ENCODE measurements at regions not wholly inside any gene's neighbourhood (a gene's known extent, or its start where the extent isn't known, plus 50 kb on each side); places are given as distances from the start of the nearest gene placed in this dataset.

- no peak for TF ChIP-seq CTCF (IDR thresholded peaks at IDR 0.05; ENCODE audit: unreplicated experiment)
- Mint-ChIP-seq H3K36me3 (no peaks in the 10 kb centered on the region), H3K4me3 (no peak overlapping the region), H3K9me3 (no peaks in the 10 kb centered on the region), H3K4me1 (peaks cover 16% of the 10 kb centered on the region), H3K27ac (no peak overlapping the region), H3K27me3 (ENCODE audit: low read depth) (no peaks in the 10 kb centered on the region)
- DNase-seq (ENCODE audit: low spot score in 2 of 2, unreplicated experiment in 2 of 2): no peak
Measured at GRCh38 chr16:65308506-65308905, 186.6 kb upstream of the CDH11 start.

DNA sequence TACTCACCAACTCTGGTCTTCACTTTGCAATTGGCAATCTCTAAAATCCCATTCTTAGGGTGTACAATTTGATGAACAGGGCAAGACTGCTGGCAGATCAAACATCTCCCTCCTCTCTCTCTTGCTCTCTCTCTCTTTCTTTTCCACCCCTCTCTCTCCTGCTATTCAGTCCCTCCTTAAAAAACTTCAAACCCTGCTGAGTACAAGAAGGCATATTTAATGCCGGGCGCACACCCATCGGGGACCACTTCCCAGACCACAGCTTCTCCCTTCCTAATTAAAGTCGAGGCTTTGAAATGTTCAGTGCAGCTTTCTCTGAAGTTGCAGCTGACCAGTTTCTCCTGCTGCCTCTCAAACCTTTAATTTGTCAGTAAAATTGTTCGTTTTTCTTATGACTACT lies 185.4 kb upstream of the CDH11 start:
- Mint-ChIP-seq H3K36me3 (no peaks in the 10 kb centered on the region), H3K4me3 (no peak overlapping the region), H3K4me1 (peaks cover 16% of the 10 kb centered on the region), H3K27ac (no peak overlapping the region), H3K27me3 (ENCODE audit: low read depth) (no peaks in the 10 kb centered on the region), H3K9me3 (peaks cover 9% of the 10 kb centered on the region)
- TF ChIP-seq CTCF (IDR thresholded peaks at IDR 0.05; ENCODE audit: unreplicated experiment): no peak
- no peak for DNase-seq (ENCODE audit: low spot score in 2 of 2, unreplicated experiment in 2 of 2)

DNA sequence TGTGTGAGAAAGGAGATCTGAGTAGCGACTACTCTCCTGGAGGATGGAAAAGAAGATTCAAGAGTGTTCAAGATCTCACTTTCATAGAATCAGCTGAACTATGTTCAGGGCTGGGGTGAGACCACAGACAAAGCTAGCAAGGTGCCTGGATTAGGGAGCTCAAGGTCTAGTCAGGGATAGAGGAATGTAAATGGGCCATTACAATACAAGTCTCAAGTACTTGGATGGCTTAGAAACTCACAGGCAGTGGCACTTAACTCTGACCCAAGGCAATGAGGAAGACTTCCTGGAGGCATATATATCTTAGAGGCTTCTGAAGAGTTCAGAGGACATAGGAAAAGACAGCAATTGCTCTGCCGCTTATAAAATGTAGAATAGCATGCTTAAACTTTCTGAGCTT lies 184.9 kb upstream of the CDH11 start:
- no peak for DNase-seq (ENCODE audit: low spot score in 2 of 2, unreplicated experiment in 2 of 2)
- Mint-ChIP-seq H3K36me3 (no peaks in the 10 kb centered on the region), H3K27me3 (ENCODE audit: low read depth) (no peaks in the 10 kb centered on the region), H3K4me3 (no peak overlapping the region), H3K9me3 (peaks cover 9% of the 10 kb centered on the region), H3K27ac (no peak overlapping the region), H3K4me1 (peaks cover 16% of the 10 kb centered on the region)
- TF ChIP-seq CTCF (IDR thresholded peaks at IDR 0.05; ENCODE audit: unreplicated experiment): no peak

DNA sequence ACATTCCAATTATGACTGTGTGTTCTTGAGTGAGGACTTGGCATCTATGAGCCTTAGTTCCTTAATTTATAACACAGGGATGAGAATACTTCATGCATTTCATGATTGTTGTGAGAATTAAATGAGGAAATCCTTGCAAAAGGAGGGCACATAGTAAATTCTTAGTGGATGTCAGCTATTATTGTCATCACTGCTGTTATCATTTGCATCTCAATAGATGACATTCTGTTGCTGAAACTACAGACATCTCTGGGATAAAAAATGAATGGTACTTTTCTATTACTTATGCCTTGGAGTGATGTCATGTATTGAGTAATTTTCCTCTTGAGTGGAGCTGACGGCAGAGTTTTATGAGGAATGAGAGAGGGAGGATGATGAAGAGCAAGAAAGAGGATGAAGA lies 184.4 kb upstream of the CDH11 start:
- DNase-seq (ENCODE audit: low spot score in 2 of 2, unreplicated experiment in 2 of 2): no peak
- peaks cover 9% of the 10 kb centered on the region for H3K9me3 Mint-ChIP-seq
- no peaks in the 10 kb centered on the region for H3K27me3 Mint-ChIP-seq (ENCODE audit: low read depth)
- H3K36me3 Mint-ChIP-seq: no peaks in the 10 kb centered on the region
- H3K27ac Mint-ChIP-seq: no peak overlapping the region
- H3K4me1 Mint-ChIP-seq: peaks cover 16% of the 10 kb centered on the region
- no peak for TF ChIP-seq CTCF (IDR thresholded peaks at IDR 0.05; ENCODE audit: unreplicated experiment)
- H3K4me3 Mint-ChIP-seq: no peak overlapping the region

DNA sequence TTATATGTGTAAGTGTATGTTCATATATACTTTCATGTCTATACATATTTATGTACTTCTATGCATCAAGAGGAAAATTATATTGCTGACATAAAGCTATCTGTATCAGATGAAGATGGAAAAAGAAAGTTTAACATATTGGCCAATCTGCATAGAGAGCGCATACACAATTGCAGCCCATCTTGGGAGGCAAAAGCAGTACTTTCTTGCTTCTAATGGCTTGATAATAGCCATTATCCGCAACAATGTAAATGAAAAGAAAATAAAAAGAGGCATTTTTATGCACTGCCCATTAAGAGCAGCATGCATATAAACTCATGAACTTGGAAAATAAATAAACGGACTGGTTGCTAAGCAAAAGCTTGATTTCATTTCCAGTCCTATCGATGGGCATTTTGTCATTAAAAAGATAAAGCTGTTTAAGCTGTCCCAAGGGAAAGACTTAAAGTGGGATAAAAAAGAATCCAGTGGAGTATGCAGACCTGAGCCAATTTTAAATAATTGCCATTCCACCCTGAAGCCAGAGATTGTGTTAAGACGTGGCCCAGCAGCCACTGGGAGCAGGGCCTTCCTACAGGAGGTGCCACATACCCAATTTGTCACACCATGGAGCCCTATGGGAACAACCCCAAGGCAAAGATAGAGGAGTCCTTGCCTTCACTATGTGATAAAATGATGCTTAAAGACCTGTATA lies 183.6 kb upstream of the CDH11 start:
- no peak for DNase-seq (ENCODE audit: low spot score in 2 of 2, unreplicated experiment in 2 of 2)
- H3K4me3 Mint-ChIP-seq: no peak overlapping the region

More for the DNA sequence above, 183.6 kb upstream of the CDH11 start:
- H3K4me1 Mint-ChIP-seq: peaks cover 16% of the 10 kb centered on the region
- H3K36me3 Mint-ChIP-seq: no peaks in the 10 kb centered on the region
- H3K27me3 Mint-ChIP-seq (ENCODE audit: low read depth): no peaks in the 10 kb centered on the region
- H3K27ac Mint-ChIP-seq: no peak overlapping the region
- peaks cover 14% of the 10 kb centered on the region for H3K9me3 Mint-ChIP-seq
- TF ChIP-seq CTCF (IDR thresholded peaks at IDR 0.05; ENCODE audit: unreplicated experiment): no peak

Data from mesothelial cell of epicardium (in vitro differentiated cells).